NCI-H345 treated with DMSO at 0.1 percent for 48 hours (cell line): ENCODE measurements at regions not wholly inside any gene's neighbourhood (a gene's known extent, or its start where the extent isn't known, plus 50 kb on each side); places are given as distances from the start of the nearest gene placed in this dataset.
"Not testable (repeated sequence)": the region's sequence is repeated elsewhere in the genome, so short reads cannot be mapped to it uniquely, and the experiment has no call there.

Experiments
- DNase-seq: peaks from one replicate; lab custom pipeline; 2025; ENCODE audit not compliant: unreplicated experiment; lab: John Stamatoyannopoulos, UW

DNA sequence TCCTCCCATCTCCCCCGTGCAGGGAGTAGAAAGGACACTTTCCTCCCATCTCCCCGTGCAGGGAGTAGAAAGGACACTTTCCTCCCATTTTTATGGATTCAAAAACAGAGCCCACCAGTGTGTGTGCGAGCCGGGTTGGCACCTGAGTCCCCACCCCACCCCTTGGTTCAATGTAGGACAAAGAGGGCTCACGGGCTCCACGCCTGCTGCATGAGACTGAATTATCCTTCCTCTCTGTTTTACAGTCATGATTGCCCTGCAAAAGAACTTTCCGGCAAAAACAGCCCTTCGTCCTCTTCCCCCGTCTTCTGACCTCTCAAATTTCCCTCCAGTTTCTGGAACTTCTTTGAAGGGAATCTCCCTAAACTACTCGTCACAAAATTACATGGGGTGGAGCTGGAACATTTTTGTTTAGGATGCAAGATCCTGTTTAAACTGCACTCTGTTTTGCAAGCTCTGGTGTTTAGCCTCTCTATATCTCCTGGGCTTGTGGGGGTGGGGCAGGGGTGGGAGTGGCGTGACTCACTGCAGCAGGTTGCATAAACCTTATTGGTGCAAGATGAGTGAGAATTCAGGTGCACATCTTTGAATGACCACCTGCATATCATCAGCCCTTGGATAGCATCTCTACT lies 99.8 kb downstream of the PSMG1 start:
- no peak for DNase-seq

DNA sequence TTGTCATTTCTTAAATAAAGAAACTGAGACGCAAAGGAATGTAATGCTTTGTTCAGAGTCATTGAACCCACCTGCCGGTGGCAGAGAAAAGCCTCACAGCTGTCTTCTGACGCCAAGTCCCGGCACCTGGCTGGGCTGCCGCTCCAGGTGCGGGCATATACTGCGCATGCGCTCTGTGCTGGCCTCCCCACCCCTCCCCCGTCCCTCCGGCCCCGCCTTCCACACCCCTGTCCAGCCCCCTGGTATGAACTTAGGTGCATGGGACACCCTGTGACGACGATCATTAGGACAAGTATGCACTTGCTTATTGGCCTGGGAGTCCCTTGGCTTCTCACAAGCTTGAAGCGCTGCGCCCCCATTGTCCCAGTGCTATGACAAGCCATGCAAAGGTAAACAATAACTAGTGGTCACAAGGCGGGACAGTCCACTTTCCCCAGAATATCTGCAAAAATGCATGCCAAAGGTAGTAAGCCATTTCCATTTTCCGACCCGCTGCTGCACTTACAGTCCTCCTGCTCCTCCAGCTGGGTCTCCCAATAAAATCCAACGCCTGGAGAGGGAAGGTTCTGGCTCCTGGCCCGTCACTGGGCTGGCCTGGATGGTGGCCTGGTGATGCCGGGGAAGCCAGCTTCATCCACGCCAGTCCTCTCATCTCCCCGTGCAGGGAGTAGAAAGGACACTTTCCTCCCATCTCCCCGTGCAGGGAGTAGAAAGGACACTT lies 100.4 kb downstream of the PSMG1 start:
- DNase-seq = peak; percentile 47

DNA sequence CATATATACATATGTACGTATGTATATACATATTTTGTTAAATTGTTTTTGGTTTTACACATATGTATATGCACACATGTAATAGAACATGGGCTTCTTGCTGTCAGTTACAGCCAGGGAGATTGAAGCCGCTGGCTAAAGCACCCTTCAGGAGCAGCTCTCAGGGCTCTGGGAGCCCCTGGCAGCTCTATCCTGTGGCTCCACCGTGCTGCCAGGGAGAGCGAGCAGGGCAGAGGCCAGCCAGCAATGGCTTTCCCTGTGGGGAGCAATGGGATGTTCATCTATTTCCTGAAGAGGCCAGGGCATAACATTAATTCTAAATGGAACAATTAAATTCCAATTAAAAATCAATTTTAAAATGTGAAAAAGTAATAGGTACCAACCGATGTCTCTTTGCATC lies 102.9 kb downstream of the PSMG1 start:
- no peak for DNase-seq

DNA sequence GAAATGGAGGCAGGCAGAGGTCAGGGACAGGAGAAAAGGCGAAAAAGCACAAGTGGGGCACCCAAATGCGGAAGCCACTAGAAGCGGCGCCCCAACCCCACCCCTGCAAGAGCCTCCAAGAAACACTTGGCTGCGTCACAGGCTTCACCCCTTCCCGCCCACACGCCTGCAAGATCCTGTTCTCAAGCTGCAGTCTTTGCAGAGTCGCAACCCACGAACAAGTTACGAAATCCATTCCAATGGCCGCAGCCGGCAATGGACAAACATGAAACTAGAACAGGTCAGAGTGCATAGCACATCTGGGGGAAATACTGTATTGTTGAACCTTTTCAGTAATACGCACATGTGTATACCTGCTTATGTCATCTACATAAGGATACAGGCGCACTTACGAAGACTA lies 103.6 kb downstream of the PSMG1 start:
- DNase-seq = no peak

DNA sequence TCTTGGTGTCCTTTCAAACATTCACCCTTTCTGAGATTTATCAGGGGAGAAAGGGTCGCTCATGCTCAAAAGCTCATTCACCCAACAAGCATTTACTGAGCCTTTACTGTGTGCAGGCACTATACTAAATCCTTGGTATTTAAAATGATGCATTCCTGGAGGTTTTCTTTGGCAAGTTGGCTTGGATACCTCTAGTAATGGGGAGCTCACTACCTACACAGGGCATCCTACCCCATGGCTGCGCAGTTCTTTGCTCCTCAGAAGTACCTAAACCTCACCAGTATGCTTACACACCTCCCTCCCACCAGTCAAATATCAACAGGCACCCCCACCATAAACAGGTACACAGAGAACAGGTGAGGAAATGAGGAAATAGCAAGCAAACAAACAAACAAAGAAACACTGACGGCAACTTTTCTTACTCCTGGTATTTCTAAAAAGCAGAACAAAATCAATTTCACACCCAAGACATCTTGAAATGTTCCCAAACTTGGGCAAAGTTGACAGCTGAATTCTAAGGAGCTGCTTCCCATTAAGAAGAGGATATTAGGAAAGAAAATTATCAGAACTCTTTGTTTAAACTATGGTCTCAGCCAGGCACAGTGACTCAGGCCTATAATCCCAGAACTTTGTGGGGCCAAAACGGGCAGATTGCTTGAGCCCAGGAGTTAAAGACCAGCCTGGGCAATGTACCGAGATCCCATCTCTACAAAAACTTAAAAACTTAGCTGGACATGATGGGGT lies 104.8 kb downstream of the PSMG1 start:
- no peak for DNase-seq

DNA sequence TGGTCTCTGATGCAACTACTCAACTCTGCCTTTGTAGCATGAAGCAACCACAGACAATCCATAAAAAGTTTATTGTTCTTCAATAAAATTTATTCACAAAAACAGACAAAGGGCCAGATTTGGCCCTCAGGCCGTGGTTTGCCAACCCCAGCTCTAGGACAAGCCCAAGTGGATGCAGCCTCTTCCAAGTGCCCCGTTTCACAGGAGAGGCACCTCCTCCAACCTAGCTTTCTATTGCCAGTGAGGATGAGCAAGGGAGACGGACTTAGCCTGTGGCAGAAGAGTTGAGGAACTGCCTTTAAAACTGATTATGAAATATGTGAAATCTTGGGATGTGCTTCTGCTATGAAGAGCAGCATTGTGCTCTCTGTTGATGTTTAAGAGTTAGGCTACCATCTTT lies 105.4 kb downstream of the PSMG1 start:
- no peak for DNase-seq

DNA sequence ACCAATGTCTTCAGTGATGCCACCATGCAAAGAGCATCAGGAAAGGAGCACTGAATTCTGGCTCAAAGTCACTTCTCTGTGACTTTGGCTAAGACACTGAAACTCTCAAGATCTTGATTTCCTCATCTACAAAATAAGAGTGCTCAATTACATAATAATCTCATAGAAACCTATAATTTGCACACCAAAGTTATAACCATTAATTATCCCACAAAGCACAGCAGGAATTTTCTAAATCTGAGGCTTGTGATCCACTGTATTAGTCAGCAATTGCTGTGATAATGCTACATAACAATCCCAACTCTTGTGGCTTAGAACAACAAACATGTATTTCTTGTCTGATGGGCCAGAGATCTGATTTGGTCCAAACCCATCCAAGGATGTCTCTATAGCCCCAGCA lies 108.7 kb downstream of the PSMG1 start:
- DNase-seq = no peak

DNA sequence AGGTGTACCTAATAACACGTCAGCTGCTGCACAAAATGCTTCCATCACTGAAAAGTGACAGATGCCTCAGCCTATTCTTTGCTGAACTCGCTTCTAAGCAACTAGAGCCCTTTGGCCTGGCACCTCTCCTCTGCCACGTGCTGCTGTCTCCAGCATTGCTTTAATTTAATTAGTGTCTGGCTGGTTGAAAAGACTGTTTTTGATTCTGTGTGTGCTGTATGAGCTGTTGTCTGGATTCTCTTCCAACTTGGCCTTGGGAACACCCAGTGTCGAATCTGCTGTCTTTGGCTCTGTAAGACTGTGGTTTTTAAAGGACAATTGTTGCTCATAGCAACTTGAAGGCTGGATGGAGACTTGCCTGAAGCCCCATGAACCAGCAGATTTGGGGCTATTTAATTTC lies 109.5 kb downstream of the PSMG1 start:
- no peak for DNase-seq

DNA sequence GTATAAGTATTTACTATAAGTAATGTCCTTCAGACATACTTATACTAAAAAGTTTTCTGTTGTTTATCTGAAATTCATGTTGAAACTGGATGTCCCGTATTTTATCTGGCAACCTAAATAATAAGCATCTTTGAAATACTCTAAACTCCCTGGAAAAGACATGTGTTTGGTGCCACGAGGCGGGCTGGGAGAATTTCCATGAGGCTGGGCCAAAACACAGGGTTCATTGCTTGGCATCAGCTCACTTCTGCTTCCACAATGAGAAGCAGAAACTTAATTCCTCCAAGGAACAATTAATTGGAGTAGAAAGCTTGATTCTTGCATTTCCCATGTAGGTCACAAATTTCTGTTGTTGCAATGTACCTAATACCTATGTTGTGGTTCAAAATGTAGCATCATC lies 110.2 kb downstream of the PSMG1 start:
- DNase-seq = no peak

DNA sequence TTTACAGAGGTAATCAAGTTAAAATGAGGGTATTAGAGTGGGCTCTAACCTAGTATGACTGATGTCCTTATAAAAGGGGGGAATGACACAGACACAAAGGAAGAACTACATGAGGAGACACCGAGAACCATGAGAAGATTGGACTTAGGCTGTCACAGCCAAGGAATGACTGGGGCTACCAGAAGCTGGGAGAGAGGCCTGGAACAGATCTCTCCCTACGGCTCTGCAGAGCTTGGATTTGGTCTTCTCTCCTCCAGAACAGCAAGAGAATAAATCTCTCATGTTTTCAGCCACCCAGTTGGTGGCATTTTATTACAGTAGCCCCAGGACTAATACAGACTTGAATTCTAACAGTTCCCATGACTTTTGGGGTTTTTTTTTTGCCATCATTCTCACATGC lies 110.8 kb downstream of the PSMG1 start:
- DNase-seq = no peak

DNA sequence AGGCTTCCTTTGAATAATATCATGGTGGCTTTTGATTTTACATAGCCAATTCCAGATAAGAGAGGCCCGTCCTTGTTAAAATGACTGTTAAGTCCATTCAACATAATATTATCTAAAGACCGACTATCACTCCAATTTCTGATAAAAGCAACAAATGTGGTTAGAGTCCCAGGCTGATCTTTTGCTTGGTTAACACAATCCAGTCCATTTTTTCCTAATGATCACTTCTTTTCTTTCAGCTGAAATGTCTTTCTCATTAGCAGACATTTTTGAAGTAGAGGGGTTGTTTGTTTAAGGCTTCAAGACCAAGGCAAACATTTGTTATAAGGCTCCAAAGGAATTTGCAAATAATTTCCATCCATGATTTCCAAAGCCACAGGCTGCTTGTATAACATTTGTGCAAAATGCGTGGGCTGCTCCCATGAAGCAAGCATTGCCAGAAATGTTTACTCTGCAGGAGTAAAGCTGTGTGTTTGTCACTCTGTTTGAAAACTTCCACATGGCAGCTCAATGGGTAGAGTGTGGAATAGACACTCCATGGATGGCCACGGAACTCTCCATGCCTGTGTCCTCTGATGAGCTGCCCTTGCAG lies 111.5 kb downstream of the PSMG1 start:
- no peak for DNase-seq

DNA sequence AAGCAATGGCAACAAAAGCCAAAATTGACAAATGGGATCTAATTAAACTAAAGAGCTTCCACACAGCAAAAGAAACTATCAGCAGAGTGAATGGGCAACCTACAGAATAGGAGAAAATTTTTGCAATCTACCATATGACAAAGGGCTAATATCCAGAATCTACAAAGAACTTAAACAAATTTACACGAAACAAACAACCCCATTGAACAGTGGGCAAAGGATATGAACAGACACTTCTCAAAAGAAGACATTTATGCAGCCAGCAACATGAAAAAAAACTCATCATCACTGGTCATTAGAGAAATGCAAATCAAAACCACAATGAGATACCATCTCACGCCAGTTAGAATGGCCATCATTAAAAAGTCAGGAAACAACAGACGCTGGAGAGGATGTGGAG lies 113.4 kb downstream of the PSMG1 start:
- DNase-seq = not testable (repeated sequence)

DNA sequence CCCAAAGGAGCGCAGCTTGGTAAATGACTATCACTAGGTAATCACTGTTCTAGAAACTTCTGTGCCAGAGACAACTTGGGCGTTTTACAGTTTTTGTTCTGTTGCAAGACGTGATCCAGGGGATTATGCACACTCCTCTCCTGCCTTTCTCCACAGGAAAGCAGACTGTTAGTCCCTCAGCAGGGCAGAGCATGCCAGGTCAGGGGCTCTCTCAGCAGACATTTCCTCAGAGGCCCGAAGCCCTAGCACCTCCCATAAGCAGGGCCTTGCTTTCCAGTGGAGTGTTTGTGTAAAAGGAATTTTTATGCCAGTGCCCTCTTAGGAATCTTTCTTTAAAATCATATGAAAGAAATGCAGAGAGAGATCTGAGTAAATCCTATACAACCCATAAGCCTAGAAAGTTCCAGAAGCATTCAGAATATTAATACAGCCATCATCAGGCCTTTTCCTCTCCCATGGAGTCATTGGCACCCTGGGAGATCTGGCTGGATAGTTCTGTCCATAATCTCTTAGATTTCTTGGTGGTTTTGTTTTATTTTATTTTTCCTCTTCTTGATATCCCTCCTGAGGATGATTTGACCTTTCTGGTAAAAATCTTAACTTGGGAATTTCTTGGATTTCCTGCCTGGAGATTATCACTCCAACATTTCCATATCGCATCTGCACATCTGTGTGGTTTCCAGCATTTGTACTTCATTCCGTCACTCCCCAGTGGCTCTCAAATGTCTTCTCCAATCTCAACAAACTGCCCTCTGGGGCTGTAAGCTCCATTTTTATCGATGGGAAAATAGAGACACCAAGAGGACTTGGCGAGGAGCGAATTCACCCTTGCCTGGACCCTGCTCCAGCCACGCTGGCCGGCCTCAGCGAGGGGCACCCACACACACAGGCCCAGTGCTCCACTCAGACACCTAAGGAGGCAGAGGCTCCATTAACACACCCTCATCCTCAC lies 116.1 kb downstream of the PSMG1 start:
- no peak for DNase-seq

DNA sequence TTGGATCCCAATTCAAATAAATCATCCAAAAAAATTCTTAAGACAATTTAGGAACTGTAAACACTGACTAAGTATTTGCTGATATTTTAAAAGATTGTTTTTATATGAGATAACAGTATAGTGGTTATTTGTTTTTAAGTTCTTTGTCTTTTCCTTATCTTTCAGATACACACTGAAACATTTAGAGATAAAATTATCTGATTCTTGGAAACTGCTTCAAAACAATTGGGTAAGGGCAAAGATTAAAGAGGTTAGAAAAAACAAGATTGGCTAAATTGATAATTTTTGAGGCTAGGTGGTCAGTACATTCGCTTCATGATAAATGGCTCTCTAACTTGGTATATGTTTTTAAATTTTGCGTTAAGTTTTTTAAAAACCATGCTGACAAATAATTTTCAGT lies 117.3 kb downstream of the PSMG1 start:
- no peak for DNase-seq

DNA sequence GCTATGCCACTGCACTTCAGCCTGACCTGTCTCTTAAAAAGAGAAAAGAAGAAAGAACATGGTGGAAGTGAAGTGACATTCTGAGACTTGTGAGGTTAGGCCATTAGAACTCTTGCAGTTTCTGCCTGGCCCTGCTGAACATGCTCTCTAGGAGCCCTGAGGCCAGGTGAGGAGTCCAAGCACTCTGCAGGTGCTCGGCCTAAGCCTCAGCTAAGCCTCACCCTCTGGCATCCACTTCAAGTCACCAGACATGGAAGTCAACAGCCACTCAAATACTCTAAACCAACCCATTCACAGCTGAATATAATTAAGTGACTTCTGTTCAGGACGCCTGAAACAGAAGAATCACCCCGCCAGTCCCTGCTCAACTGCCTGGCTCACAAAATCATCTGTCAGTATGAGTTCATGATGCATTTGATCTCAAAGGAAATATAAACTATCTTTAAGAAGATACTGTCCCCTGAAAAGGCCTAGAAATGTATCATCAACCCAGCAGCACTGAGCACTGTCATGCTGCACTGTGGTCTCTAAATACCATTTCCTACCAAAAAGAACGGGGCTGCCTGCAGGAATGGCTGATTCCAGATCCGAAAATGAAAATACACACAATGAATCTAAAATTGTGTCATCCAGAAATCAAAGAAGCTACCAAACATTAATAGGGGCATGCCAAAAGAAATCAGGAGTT lies 118.8 kb downstream of the PSMG1 start:
- DNase-seq = no peak

DNA sequence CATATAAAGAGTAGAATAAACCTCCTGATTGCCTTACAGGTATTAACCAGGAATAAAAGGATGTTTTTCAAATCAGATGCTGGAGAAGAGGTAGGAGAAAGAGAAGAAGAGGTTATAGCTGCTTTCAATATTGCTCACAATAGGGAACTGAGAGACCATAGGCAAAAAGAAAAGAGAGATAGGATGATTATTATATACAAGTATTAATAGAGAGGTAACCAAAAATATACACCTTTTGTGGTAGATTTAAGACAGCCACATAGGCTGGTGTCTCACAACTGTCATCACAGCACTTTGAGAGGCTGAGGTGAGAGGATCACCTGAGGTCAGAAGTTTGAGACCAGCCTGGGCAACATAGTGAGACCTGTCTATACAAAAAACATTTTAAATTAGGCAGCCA lies 119.7 kb downstream of the PSMG1 start:
- DNase-seq = no peak

DNA sequence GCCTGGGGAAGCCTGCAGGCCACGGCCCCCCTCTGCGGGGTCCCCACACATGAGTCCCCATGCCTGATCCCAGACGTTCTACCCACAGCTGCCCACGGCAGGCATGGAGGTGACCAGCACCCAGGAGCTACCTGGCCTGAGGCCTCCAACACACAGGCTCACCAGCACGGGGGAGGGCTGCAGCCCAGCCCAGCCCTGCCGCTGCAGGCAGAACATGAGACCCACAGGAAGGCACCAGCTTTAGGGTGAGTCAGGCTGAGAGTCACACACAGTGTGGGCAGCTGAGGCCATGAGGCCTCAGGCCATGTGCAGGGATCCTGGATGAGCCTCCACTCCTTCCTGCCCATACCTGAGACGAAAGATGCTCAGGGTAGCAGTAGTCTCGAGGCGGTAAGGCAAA lies 121.1 kb downstream of the PSMG1 start:
- no peak for DNase-seq

DNA sequence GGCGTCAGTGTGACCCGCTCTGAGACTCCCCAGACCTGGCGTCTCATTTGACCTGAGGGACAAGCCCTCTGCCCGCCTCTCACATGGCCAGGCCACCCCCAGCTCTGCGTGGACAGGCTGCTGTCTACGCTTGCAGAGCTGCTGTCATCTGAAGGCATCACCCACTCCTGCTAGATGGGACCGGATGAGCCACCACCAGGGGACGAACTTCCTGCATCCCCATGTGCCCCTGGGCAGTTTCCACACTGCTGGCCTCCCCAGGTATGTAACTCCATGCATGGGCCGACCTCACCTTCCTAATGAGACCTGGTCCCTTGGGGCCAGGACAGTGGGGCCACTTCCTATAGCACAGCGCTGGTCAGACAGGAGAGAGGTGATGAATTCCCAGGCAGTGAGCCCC lies 121.5 kb downstream of the PSMG1 start:
- DNase-seq = no peak

DNA sequence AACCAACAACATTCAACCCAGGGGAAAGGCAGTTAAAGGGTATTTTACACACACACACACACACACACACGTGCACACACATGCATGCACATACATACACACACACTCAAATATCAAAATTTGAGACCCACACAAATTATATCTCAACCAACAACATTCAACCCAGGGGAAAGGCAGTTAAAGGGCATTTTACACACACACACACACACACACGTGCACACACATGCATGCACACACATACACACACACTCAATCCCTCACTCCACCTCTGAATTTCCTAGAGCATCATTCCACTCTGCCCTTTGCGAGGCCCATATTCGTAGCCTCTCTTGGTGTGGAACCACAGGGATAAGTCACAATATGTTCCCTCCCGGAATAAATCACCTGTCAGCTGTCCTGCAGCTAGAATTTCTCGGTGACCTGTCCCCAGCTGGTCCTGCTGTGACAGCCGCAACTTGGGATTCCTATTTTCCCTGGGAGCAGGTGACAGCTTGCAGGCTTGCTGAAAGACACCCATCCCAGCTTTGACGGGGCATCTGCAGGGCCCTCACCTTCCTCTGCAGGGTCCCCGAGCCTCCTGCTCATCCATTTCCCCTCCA lies 122.7 kb downstream of the PSMG1 start:
- DNase-seq = no peak

DNA sequence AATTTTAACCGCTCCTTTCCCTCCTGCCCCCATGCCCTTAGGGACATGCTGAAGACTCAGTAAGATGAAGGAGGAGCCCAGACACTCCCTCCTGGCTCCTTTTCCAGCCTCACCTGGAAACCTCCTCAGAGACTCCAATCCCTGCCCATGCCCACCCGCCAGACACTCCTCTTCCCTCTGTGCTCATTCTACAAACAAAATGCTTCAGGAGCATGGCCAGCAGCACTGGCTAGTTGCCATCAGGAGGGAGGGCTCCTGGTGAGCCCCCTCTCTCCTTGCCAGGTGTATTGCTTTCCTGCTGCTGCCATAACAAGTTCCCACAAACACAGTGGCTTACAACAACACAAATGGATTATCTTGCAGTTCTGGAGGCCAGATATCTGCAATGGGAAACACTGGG lies 126.1 kb downstream of the PSMG1 start:
- peak; percentile 78 for DNase-seq
